Suprapubic skin (tissue), 4 donors: ENCODE measurements at regions not wholly inside any gene's neighbourhood (a gene's known extent, or its start where the extent isn't known, plus 50 kb on each side); places are given as distances from the start of the nearest gene placed in this dataset.

ENCODE experiments used
- EP300 ChIP-seq: sonication (generic); formaldehyde crosslinking; IDR thresholded peaks from one replicate; pipeline ENCODE4 v1.6.1; 2017; ENCODE audit warnings: antibody characterized with exemption
- POLR2A ChIP-seq, 2 donors: fragments of 450-650 bp; IDR thresholded peaks; one replicate each; pipeline ENCODE4 v1.6.1; 2017; ENCODE audit warnings: antibody characterized with exemption in 2 of 2, mild to moderate bottlenecking in 2 of 2, moderate library complexity in 2 of 2
- POLR2AphosphoS5 ChIP-seq, 3 donors: sonication (generic); formaldehyde crosslinking; IDR thresholded peaks; one replicate each; pipeline ENCODE4 v1.6.1; 2017; ENCODE audit warnings: antibody characterized with exemption in 3 of 3
- TF ChIP-seq, protein P1 (sequence below), 2 donors: fragments of 200-600 bp in 1 of 2; fragments of 450-650 bp in 1 of 2; sonication (generic) in 1 of 2; IDR thresholded peaks; one replicate each; pipeline ENCODE4 v1.5.1; 2016 to 2019; ENCODE audit warnings: antibody characterized with exemption in 2 of 2, mild to moderate bottlenecking in 1 of 2, moderate library complexity in 1 of 2

DNA sequence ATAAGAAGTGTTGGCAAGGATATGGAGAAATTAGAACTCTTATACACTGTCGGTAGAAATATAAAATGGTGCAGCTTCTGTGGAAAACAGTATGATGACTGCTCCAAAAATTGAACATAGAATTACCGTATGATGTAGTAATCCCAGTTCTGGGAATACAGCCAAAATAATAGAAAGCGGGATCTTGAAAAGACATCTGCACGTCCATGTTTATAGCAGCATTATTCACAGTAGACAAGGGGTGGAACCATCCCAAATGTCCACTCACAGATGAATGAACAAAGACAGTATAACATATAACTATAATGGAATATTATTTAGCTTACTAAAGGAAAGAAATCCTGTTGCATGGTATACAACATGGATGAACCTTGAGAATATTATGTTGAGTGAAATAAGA is 257.7 kb downstream of the TDRD15 start:
- TF ChIP-seq, protein P1, sequence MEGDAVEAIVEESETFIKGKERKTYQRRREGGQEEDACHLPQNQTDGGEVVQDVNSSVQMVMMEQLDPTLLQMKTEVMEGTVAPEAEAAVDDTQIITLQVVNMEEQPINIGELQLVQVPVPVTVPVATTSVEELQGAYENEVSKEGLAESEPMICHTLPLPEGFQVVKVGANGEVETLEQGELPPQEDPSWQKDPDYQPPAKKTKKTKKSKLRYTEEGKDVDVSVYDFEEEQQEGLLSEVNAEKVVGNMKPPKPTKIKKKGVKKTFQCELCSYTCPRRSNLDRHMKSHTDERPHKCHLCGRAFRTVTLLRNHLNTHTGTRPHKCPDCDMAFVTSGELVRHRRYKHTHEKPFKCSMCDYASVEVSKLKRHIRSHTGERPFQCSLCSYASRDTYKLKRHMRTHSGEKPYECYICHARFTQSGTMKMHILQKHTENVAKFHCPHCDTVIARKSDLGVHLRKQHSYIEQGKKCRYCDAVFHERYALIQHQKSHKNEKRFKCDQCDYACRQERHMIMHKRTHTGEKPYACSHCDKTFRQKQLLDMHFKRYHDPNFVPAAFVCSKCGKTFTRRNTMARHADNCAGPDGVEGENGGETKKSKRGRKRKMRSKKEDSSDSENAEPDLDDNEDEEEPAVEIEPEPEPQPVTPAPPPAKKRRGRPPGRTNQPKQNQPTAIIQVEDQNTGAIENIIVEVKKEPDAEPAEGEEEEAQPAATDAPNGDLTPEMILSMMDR (IDR thresholded peaks at IDR 0.05): no peak
- no peak for TF ChIP-seq POLR2AphosphoS5 (IDR thresholded peaks at IDR 0.05)
- no peak for TF ChIP-seq POLR2A (IDR thresholded peaks at IDR 0.05)
- no peak for TF ChIP-seq EP300
